ENCODE measurements at regions not wholly inside any gene's neighbourhood (a gene's known extent, or its start where the extent isn't known, plus 50 kb on each side); places are given as distances from the start of the nearest gene placed in this dataset.
"Not testable (repeated sequence)": the region's sequence is repeated elsewhere in the genome, so short reads cannot be mapped to it uniquely, and the experiment has no call there.

- TF ChIP-seq CTCF, POLR2A (IDR thresholded peaks at IDR 0.05): not testable (repeated sequence)
These were observed 345.9 kb upstream of the NDST4 start for GRCh38 chr4:115459301-115459700.
